PC-3 (cell line): ENCODE measurements at regions not wholly inside any gene's neighbourhood (a gene's known extent, or its start where the extent isn't known, plus 50 kb on each side); places are given as distances from the start of the nearest gene placed in this dataset.

Source experiments
- CTCF ChIP-seq: fragments of 300-600 bp; sonication (generic); conservative IDR thresholded peaks from 2 replicates; pipeline ENCODE4 v1.5.1; 2017; ENCODE audit warnings: antibody characterized with exemption, low read depth, mild to moderate bottlenecking, low read length
- EZH2 ChIP-seq: fragments of 300-600 bp; sonication (generic); IDR thresholded peaks from one replicate; pipeline ENCODE4 v1.6.1; 2017; ENCODE audit warnings: antibody characterized with exemption, mild to moderate bottlenecking, low read length; ENCODE audit not compliant: unreplicated experiment
- EZH2phosphoT487 ChIP-seq: fragments of 300-600 bp; sonication (generic); IDR thresholded peaks from 2 replicates; pipeline ENCODE4 v1.6.1; 2018; ENCODE audit warnings: mild to moderate bottlenecking, antibody characterized with exemption, low read length, borderline replicate concordance

DNA sequence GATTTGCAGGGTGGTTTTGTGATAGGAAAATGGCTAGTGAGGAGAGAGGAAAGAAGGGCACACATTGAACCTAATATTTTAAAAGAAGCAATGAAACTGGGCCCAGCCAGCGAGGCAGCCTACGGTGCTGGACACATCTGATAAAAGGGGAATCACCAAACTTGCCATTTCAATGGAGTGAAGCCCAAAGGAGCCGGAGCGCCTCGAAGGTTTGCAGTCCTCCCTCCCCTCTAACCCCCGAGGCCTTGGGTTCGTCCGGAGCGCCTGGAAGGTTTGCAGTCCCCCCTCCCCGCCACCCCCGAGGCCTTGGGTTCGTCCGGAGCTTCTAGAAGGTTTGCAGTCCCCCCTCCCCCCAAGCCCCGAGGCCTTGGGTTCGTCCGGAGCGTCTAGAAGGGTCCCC, 132.6 kb downstream of the TENT4A start:
- TF ChIP-seq CTCF (no peak), EZH2 (no peak), EZH2phosphoT487 (no peak)
